ENCODE measurements at regions not wholly inside any gene's neighbourhood (a gene's known extent, or its start where the extent isn't known, plus 50 kb on each side); places are given as distances from the start of the nearest gene placed in this dataset.
"Not testable (repeated sequence)": the region's sequence is repeated elsewhere in the genome, so short reads cannot be mapped to it uniquely, and the experiment has no call there.

- DNase-seq, result no peak
- TF ChIP-seq POLR2A (IDR thresholded peaks at IDR 0.05; ENCODE audit: low read length) (no peak), GATA1 (IDR thresholded peaks at IDR 0.05; ENCODE audit: low read depth, low read length) (no peak)
Observed at GRCh38 chr15:79606831-79607355, 174.8 kb downstream of the MINAR1 start.

GRCh38 chr15:79608066-79608864, 176.1 kb downstream of the MINAR1 start:
- no peak for DNase-seq
- TF ChIP-seq GATA1 (IDR thresholded peaks at IDR 0.05; ENCODE audit: low read depth, low read length) (no peak), POLR2A (IDR thresholded peaks at IDR 0.05; ENCODE audit: low read length) (no peak)

GRCh38 chr15:79609506-79609905, 177.4 kb downstream of the MINAR1 start:
- no peak for DNase-seq
- TF ChIP-seq POLR2A (IDR thresholded peaks at IDR 0.05; ENCODE audit: low read length) (no peak), GATA1 (IDR thresholded peaks at IDR 0.05; ENCODE audit: low read depth, low read length) (no peak)

- DNase-seq, result no peak
- TF ChIP-seq POLR2A (IDR thresholded peaks at IDR 0.05; ENCODE audit: low read length) (no peak), GATA1 (IDR thresholded peaks at IDR 0.05; ENCODE audit: low read depth, low read length) (no peak)
Observed at GRCh38 chr15:79610021-79610420, 177.9 kb downstream of the MINAR1 start.

- DNase-seq, result no peak
- no peak for TF ChIP-seq GATA1 (IDR thresholded peaks at IDR 0.05; ENCODE audit: low read depth, low read length)
Observed at GRCh38 chr15:79615754-79616153, 183.6 kb downstream of the MINAR1 start.

GRCh38 chr15:79617071-79617470, 184.9 kb downstream of the MINAR1 start:
- TF ChIP-seq POLR2A (IDR thresholded peaks at IDR 0.05; ENCODE audit: low read length) (no peak), GATA1 (IDR thresholded peaks at IDR 0.05; ENCODE audit: low read depth, low read length) (no peak)
- DNase-seq, result no peak

- no peak for DNase-seq
- TF ChIP-seq GATA1 (IDR thresholded peaks at IDR 0.05; ENCODE audit: low read depth, low read length), result no peak
- TF ChIP-seq POLR2A (IDR thresholded peaks at IDR 0.05; ENCODE audit: low read length), result no peak
Observed at GRCh38 chr15:79620112-79620857, 188.1 kb downstream of the MINAR1 start.

- not testable (repeated sequence) for DNase-seq
Observed at GRCh38 chr15:79621805-79622204, 189.7 kb downstream of the MINAR1 start.

- DNase-seq, result no peak
- TF ChIP-seq GATA1 (IDR thresholded peaks at IDR 0.05; ENCODE audit: low read depth, low read length) (no peak), POLR2A (IDR thresholded peaks at IDR 0.05; ENCODE audit: low read length) (no peak)
Observed at GRCh38 chr15:79623488-79623887, 191.4 kb downstream of the MINAR1 start.

GRCh38 chr15:79629687-79630086, 197.6 kb downstream of the MINAR1 start:
- TF ChIP-seq GATA1 (IDR thresholded peaks at IDR 0.05; ENCODE audit: low read depth, low read length), result no peak
- TF ChIP-seq POLR2A (IDR thresholded peaks at IDR 0.05; ENCODE audit: low read length), result no peak
- DNase-seq, result no peak

- TF ChIP-seq GATA1 (IDR thresholded peaks at IDR 0.05; ENCODE audit: low read depth, low read length), result no peak
- TF ChIP-seq POLR2A (IDR thresholded peaks at IDR 0.05; ENCODE audit: low read length), result no peak
- DNase-seq, result no peak
Observed at GRCh38 chr15:79632457-79632856, 200.3 kb downstream of the MINAR1 start.

GRCh38 chr15:79635149-79635771, 203.1 kb downstream of the MINAR1 start:
- DNase-seq, result no peak
- TF ChIP-seq POLR2A (IDR thresholded peaks at IDR 0.05; ENCODE audit: low read length), result no peak
- TF ChIP-seq GATA1 (IDR thresholded peaks at IDR 0.05; ENCODE audit: low read depth, low read length), result no peak

GRCh38 chr15:79635897-79636561, 203.9 kb downstream of the MINAR1 start:
- DNase-seq, result no peak
- TF ChIP-seq POLR2A (IDR thresholded peaks at IDR 0.05; ENCODE audit: low read length) (no peak), GATA1 (IDR thresholded peaks at IDR 0.05; ENCODE audit: low read depth, low read length) (no peak)

- TF ChIP-seq POLR2A (IDR thresholded peaks at IDR 0.05; ENCODE audit: low read length), result no peak
- no peak for DNase-seq
Observed at GRCh38 chr15:79640206-79640605, 208.1 kb downstream of the MINAR1 start.
